Tibial artery (tissue), 4 donors: ENCODE measurements at regions not wholly inside any gene's neighbourhood (a gene's known extent, or its start where the extent isn't known, plus 50 kb on each side); places are given as distances from the start of the nearest gene placed in this dataset.

Experiments
- DNase-seq, 2 donors: peaks; one replicate each; pipeline ENCODE4 v3.0.0-alpha.2; 2019
- H3K27ac ChIP-seq, 2 donors: fragments of 200-600 bp; sonication (generic) in 1 of 2; 1 replicate in 1 of 2; 2 replicates in 1 of 2; pipeline ENCODE4 v1.5.1; 2018 to 2019; ENCODE audit warnings: mild to moderate bottlenecking in 1 of 2
- H3K27me3 ChIP-seq, 2 donors: fragments of 200-600 bp; sonication (generic) in 1 of 2; one replicate each; pipeline versions ENCODE4 v1.5.1 to v1.6.0; 2016 to 2019
- H3K36me3 ChIP-seq, 3 donors: fragments of 200-600 bp; sonication (generic) in 2 of 3; one replicate each; pipeline ENCODE4 v1.5.1; 2016 to 2019; ENCODE audit warnings: mild to moderate bottlenecking in 2 of 3
- H3K4me1 ChIP-seq, 4 donors: fragments of 200-600 bp; sonication (generic) in 2 of 4; 1 replicate in 3 of 4; 2 replicates in 1 of 4; pipeline ENCODE4 v1.5.1; 2016 to 2019
- H3K4me3 ChIP-seq, 2 donors: fragments of 200-600 bp; sonication (generic) in 1 of 2; 1 replicate in 1 of 2; 2 replicates in 1 of 2; pipeline ENCODE4 v1.5.1; 2018 to 2019; ENCODE audit warnings: mild to moderate bottlenecking in 2 of 2
- H3K9me3 ChIP-seq, 3 donors: fragments of 200-600 bp; sonication (generic) in 1 of 3; one replicate each; pipeline ENCODE4 v1.5.1; 2016 to 2019
- intact Hi-C: fragments of 100-400 bp; cut with DNase I; formaldehyde crosslinking; loops from one replicate; pipeline ENCODE4 v1.15.0; 2023; ENCODE audit warnings: low total_unique reads
- TF ChIP-seq, protein P1 (sequence below), 2 experiments: fragments of 200-600 bp in 1 of 2; fragments of 450-650 bp in 1 of 2; IDR thresholded peaks; one replicate each; pipeline ENCODE4 v1.5.1; 2017 to 2019; ENCODE audit warnings: antibody characterized with exemption in 2 of 2, mild to moderate bottlenecking in 1 of 2, moderate library complexity in 1 of 2

- Histone ChIP-seq H3K27me3 (no peaks in the 10 kb centered on the region), H3K27ac (no peak overlapping the region), H3K4me3 (no peak overlapping the region), H3K36me3 (no peaks in the 10 kb centered on the region), H3K4me1 (no peaks in the 10 kb centered on the region), H3K9me3 (peaks cover 0 to 9% (median 0%) of the 10 kb centered on the region in 3 donors)
- DNase-seq: no peak
- TF ChIP-seq, protein P1, sequence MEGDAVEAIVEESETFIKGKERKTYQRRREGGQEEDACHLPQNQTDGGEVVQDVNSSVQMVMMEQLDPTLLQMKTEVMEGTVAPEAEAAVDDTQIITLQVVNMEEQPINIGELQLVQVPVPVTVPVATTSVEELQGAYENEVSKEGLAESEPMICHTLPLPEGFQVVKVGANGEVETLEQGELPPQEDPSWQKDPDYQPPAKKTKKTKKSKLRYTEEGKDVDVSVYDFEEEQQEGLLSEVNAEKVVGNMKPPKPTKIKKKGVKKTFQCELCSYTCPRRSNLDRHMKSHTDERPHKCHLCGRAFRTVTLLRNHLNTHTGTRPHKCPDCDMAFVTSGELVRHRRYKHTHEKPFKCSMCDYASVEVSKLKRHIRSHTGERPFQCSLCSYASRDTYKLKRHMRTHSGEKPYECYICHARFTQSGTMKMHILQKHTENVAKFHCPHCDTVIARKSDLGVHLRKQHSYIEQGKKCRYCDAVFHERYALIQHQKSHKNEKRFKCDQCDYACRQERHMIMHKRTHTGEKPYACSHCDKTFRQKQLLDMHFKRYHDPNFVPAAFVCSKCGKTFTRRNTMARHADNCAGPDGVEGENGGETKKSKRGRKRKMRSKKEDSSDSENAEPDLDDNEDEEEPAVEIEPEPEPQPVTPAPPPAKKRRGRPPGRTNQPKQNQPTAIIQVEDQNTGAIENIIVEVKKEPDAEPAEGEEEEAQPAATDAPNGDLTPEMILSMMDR (IDR thresholded peaks at IDR 0.05): no peak
- intact Hi-C loops: no loop called here
These were observed 364.3 kb upstream of the DPH6 start for GRCh38 chr15:35910227-35910626.

DNA sequence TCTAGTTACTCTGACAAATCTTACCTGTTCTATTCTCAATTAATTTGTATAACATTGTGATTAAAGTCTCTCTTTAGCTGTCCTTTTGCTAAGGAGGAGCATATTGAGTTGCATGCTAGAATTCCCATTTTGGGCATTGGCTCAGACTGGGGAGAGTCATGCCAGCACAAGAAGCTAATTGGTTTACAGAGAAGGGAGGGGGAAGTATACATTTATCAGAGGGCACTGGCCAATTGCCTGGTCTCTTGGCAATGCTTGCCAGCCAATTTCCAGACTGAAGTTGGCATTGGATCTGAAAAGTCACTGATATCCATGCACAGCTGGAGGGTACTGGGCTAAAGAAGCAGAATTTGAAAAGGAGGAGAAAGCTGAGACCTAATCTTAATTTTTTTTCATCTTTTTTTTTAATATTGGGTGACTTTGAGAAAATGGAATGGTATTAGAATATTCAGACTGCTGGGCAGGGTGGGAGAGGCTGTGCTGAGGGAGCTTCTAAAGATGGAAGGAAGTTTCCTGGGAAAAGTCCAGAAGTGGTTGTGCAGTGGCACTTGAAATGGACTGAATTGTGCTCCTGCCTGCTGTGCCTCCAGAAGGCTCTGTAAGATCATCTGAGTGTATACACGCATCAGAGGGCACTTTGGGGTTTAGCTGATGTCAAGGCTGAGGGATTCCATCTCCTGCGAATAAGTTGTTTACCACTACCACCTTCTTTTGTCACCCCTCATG is 365.2 kb upstream of the DPH6 start:
- peaks cover 0 to 9% (median 0%) of the 10 kb centered on the region in 3 donors for H3K9me3 ChIP-seq
- no peaks in the 10 kb centered on the region for H3K4me1 ChIP-seq
- TF ChIP-seq, protein P1 (IDR thresholded peaks at IDR 0.05): no peak
- no peak overlapping the region for H3K27ac ChIP-seq
- intact Hi-C loops: no loop called here
- H3K4me3 ChIP-seq: no peak overlapping the region
- no peak for DNase-seq
- H3K36me3 ChIP-seq: no peaks in the 10 kb centered on the region
- H3K27me3 ChIP-seq: no peaks in the 10 kb centered on the region

- H3K4me3 ChIP-seq: no peak overlapping the region
- peaks cover 0 to 9% (median 0%) of the 10 kb centered on the region in 3 donors for H3K9me3 ChIP-seq
- no peaks in the 10 kb centered on the region for H3K4me1 ChIP-seq
- H3K36me3 ChIP-seq: no peaks in the 10 kb centered on the region
- intact Hi-C loops: no loop called here
- no peak overlapping the region for H3K27ac ChIP-seq
- DNase-seq: no peak
- TF ChIP-seq, protein P1 (IDR thresholded peaks at IDR 0.05): peak in 1 of 2 experiments; percentile 9
- no peaks in the 10 kb centered on the region for H3K27me3 ChIP-seq
These were observed 366.2 kb upstream of the DPH6 start for GRCh38 chr15:35912196-35912595.

DNA sequence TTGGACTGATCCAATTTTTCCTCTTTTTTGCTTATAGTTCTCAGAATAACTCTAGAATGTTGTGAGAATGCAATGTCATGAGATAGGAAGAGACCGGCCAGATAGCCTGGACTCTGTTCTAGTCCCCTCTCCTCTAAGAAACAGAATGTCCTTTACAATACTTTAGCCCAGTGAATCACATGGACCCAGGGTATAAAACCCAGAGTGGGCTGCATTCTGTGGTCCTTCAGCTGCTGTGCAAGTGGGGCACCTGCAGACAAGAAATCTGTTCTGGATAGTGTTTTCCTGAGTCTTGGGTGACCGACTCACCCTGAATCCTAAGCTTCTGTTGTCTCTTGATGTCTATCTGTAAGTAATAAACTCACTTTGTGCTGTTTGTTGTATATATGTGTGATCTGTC is 368.6 kb upstream of the DPH6 start:
- TF ChIP-seq, protein P1 (IDR thresholded peaks at IDR 0.05): no peak
- no peak for DNase-seq
- Histone ChIP-seq H3K36me3 (no peaks in the 10 kb centered on the region), H3K4me1 (no peaks in the 10 kb centered on the region), H3K4me3 (no peak overlapping the region), H3K27me3 (no peaks in the 10 kb centered on the region), H3K9me3 (peaks cover 0 to 9% (median 0%) of the 10 kb centered on the region in 3 donors), H3K27ac (no peak overlapping the region)
- intact Hi-C loops: no loop called here

DNA sequence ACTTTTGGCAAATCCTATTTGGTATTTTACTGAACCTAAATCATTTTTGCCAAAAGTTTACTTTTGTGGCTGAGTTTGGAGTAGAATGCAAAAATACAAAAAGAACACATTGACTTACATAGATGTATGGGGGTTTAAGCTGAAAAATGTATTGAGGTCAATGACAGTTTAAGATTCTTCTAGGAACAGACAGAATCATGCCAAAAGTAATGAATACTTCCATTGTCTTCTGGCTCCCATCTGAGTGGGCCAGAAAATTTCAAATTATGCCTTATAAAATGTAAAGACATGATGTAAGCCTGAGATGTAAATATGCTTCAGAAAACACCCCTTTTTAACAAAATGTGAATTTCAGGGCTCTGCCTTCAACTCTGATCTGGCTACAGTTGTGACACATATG is 375.1 kb upstream of the DPH6 start:
- H3K4me3 ChIP-seq: no peak overlapping the region
- DNase-seq: no peak

More for the DNA sequence above, 375.1 kb upstream of the DPH6 start:
- Histone ChIP-seq H3K9me3 (no peaks in the 10 kb centered on the region), H3K36me3 (no peaks in the 10 kb centered on the region), H3K27ac (no peak overlapping the region), H3K4me1 (no peaks in the 10 kb centered on the region), H3K27me3 (no peaks in the 10 kb centered on the region)
- intact Hi-C loops: no loop called here
- TF ChIP-seq, protein P1 (IDR thresholded peaks at IDR 0.05): no peak
